Activated CD4-positive, alpha-beta T cell treated with anti-CD3 and anti-CD28 coated beads, Interleukin-2, amount 10 ng/mL, durations not matched to agents 24 days and 14 days (primary cell): ENCODE measurements at regions not wholly inside any gene's neighbourhood (a gene's known extent, or its start where the extent isn't known, plus 50 kb on each side); places are given as distances from the start of the nearest gene placed in this dataset.

ENCODE experiments used
- DNase-seq: peaks from one replicate; pipeline ENCODE4 v3.0.0; 2022
- H3K27ac Mint-ChIP-seq: one replicate; pipeline ENCODE4 v1.8.0; 2022; ENCODE audit warnings: mild to moderate bottlenecking, mixed read lengths
- H3K27me3 Mint-ChIP-seq: one replicate; pipeline ENCODE4 v1.8.0; 2022; ENCODE audit warnings: mixed read lengths
- H3K36me3 Mint-ChIP-seq: one replicate; pipeline ENCODE4 v1.8.0; 2022; ENCODE audit warnings: low read depth, mild to moderate bottlenecking, mixed read lengths
- H3K4me1 Mint-ChIP-seq: one replicate; pipeline ENCODE4 v1.8.0; 2021; ENCODE audit warnings: mixed read lengths
- H3K4me3 Mint-ChIP-seq: one replicate; pipeline ENCODE4 v1.8.0; 2022; ENCODE audit warnings: mild to moderate bottlenecking, moderate library complexity, mixed read lengths
- H3K9me3 Mint-ChIP-seq: one replicate; pipeline ENCODE4 v1.8.0; 2021; ENCODE audit warnings: mixed read lengths
- intact Hi-C: fragments of 100-400 bp; cut with micrococcal nuclease; formaldehyde crosslinking; loops from one replicate; pipeline ENCODE4 v1.15.1; 2023

GRCh38 chr20:9939231-9939630 is 95.6 kb upstream of the ANKEF1 start:
- no peak for DNase-seq
- Mint-ChIP-seq H3K27ac (no peak overlapping the region), H3K36me3 (no peaks in the 10 kb centered on the region), H3K4me1 (no peaks in the 10 kb centered on the region), H3K27me3 (no peaks in the 10 kb centered on the region), H3K4me3 (no peak overlapping the region), H3K9me3 (no peaks in the 10 kb centered on the region)
- intact Hi-C loops, result no loop called here

GRCh38 chr20:9935285-9935684 is 96.4 kb upstream of the PAK5 start:
- Mint-ChIP-seq H3K9me3 (no peaks in the 10 kb centered on the region), H3K4me3 (no peak overlapping the region), H3K4me1 (no peaks in the 10 kb centered on the region), H3K27me3 (no peaks in the 10 kb centered on the region), H3K27ac (no peak overlapping the region), H3K36me3 (no peaks in the 10 kb centered on the region)
- DNase-seq, result no peak
- intact Hi-C loops, result no loop called here

GRCh38 chr20:9930142-9930541 is 91.3 kb upstream of the PAK5 start:
- DNase-seq, result no peak
- Mint-ChIP-seq H3K4me1 (no peaks in the 10 kb centered on the region), H3K36me3 (no peaks in the 10 kb centered on the region), H3K27me3 (no peaks in the 10 kb centered on the region), H3K27ac (no peak overlapping the region), H3K4me3 (no peak overlapping the region), H3K9me3 (no peaks in the 10 kb centered on the region)
- intact Hi-C loops, result no loop called here

GRCh38 chr20:9928955-9929354 is 90.1 kb upstream of the PAK5 start:
- DNase-seq, result no peak
- H3K27ac Mint-ChIP-seq, result no peak overlapping the region
- H3K36me3 Mint-ChIP-seq, result no peaks in the 10 kb centered on the region
- intact Hi-C loops, result no loop called here
- no peaks in the 10 kb centered on the region for H3K27me3 Mint-ChIP-seq
- no peaks in the 10 kb centered on the region for H3K4me1 Mint-ChIP-seq
- H3K4me3 Mint-ChIP-seq, result no peak overlapping the region
- H3K9me3 Mint-ChIP-seq, result no peaks in the 10 kb centered on the region

GRCh38 chr20:9928281-9928737 is 89.4 kb upstream of the PAK5 start:
- Mint-ChIP-seq H3K27me3 (no peaks in the 10 kb centered on the region), H3K4me1 (no peaks in the 10 kb centered on the region), H3K36me3 (no peaks in the 10 kb centered on the region), H3K9me3 (no peaks in the 10 kb centered on the region), H3K27ac (no peak overlapping the region), H3K4me3 (no peak overlapping the region)
- no peak for DNase-seq
- intact Hi-C loops, result no loop called here

- intact Hi-C loops, result no loop called here
- Mint-ChIP-seq H3K9me3 (no peaks in the 10 kb centered on the region), H3K27me3 (no peaks in the 10 kb centered on the region), H3K4me1 (no peaks in the 10 kb centered on the region), H3K36me3 (no peaks in the 10 kb centered on the region), H3K27ac (no peak overlapping the region), H3K4me3 (no peak overlapping the region)
- no peak for DNase-seq
These were observed 88.3 kb upstream of the PAK5 start for GRCh38 chr20:9927224-9927623.

- H3K9me3 Mint-ChIP-seq, result no peaks in the 10 kb centered on the region
- no peak overlapping the region for H3K27ac Mint-ChIP-seq
- no peaks in the 10 kb centered on the region for H3K4me1 Mint-ChIP-seq
- intact Hi-C loops, result no loop called here
- no peaks in the 10 kb centered on the region for H3K27me3 Mint-ChIP-seq
- no peaks in the 10 kb centered on the region for H3K36me3 Mint-ChIP-seq
- no peak overlapping the region for H3K4me3 Mint-ChIP-seq
- DNase-seq, result no peak
These were observed 87.6 kb upstream of the PAK5 start for GRCh38 chr20:9926476-9926875.

GRCh38 chr20:9926007-9926406 is 87.1 kb upstream of the PAK5 start:
- intact Hi-C loops, result no loop called here
- Mint-ChIP-seq H3K36me3 (no peaks in the 10 kb centered on the region), H3K4me3 (no peak overlapping the region), H3K27me3 (no peaks in the 10 kb centered on the region), H3K27ac (no peak overlapping the region), H3K4me1 (no peaks in the 10 kb centered on the region), H3K9me3 (no peaks in the 10 kb centered on the region)
- no peak for DNase-seq

GRCh38 chr20:9923648-9924047 is 84.8 kb upstream of the PAK5 start:
- Mint-ChIP-seq H3K4me1 (no peaks in the 10 kb centered on the region), H3K9me3 (no peaks in the 10 kb centered on the region), H3K27me3 (no peaks in the 10 kb centered on the region), H3K27ac (no peak overlapping the region), H3K36me3 (no peaks in the 10 kb centered on the region), H3K4me3 (no peak overlapping the region)
- no peak for DNase-seq
- intact Hi-C loops, result no loop called here

- H3K36me3 Mint-ChIP-seq, result no peaks in the 10 kb centered on the region
- no peaks in the 10 kb centered on the region for H3K4me1 Mint-ChIP-seq
- no peak for DNase-seq
- no peaks in the 10 kb centered on the region for H3K27me3 Mint-ChIP-seq
- H3K27ac Mint-ChIP-seq, result no peak overlapping the region
- no peaks in the 10 kb centered on the region for H3K9me3 Mint-ChIP-seq
- intact Hi-C loops, result no loop called here
- H3K4me3 Mint-ChIP-seq, result no peak overlapping the region
These were observed 82.0 kb upstream of the PAK5 start for GRCh38 chr20:9920866-9921265.

GRCh38 chr20:9919271-9920014 is 80.6 kb upstream of the PAK5 start:
- Mint-ChIP-seq H3K4me3 (no peak overlapping the region), H3K36me3 (no peaks in the 10 kb centered on the region), H3K9me3 (no peaks in the 10 kb centered on the region), H3K4me1 (no peaks in the 10 kb centered on the region), H3K27ac (no peak overlapping the region), H3K27me3 (no peaks in the 10 kb centered on the region)
- intact Hi-C loops, result loop anchor here (10.0 kb wide), 1 partner anchor 515 kb away; no protein-coding TSS in a partner anchor
- DNase-seq, result no peak

GRCh38 chr20:9918348-9918747 is 79.5 kb upstream of the PAK5 start:
- no peaks in the 10 kb centered on the region for H3K36me3 Mint-ChIP-seq
- no peaks in the 10 kb centered on the region for H3K9me3 Mint-ChIP-seq
- intact Hi-C loops, result loop anchor here (10.0 kb wide), 1 partner anchor 514 kb away; no protein-coding TSS in a partner anchor
- H3K27me3 Mint-ChIP-seq, result no peaks in the 10 kb centered on the region
- no peaks in the 10 kb centered on the region for H3K4me1 Mint-ChIP-seq
- DNase-seq, result no peak
- H3K27ac Mint-ChIP-seq, result no peak overlapping the region
- H3K4me3 Mint-ChIP-seq, result no peak overlapping the region

GRCh38 chr20:9916761-9917160 is 77.9 kb upstream of the PAK5 start:
- Mint-ChIP-seq H3K36me3 (no peaks in the 10 kb centered on the region), H3K27me3 (no peaks in the 10 kb centered on the region), H3K9me3 (no peaks in the 10 kb centered on the region), H3K4me1 (no peaks in the 10 kb centered on the region), H3K4me3 (no peak overlapping the region), H3K27ac (no peak overlapping the region)
- no peak for DNase-seq
- intact Hi-C loops, result loop anchor here (10.0 kb wide), 1 partner anchor 512 kb away; no protein-coding TSS in a partner anchor

- intact Hi-C loops, result loop anchor here (1.0 to 10.0 kb wide), 2 partner anchors 296 to 508 kb away; no protein-coding TSS in a partner anchor
- Mint-ChIP-seq H3K4me3 (no peak overlapping the region), H3K9me3 (no peaks in the 10 kb centered on the region), H3K27me3 (no peaks in the 10 kb centered on the region), H3K36me3 (no peaks in the 10 kb centered on the region), H3K4me1 (no peaks in the 10 kb centered on the region), H3K27ac (no peak overlapping the region)
- peak; percentile 76 for DNase-seq
These were observed 74.1 kb upstream of the PAK5 start for GRCh38 chr20:9912858-9913434.
